Naive thymus-derived CD4-positive, alpha-beta T cell (primary cell): ENCODE measurements at regions not wholly inside any gene's neighbourhood (a gene's known extent, or its start where the extent isn't known, plus 50 kb on each side); places are given as distances from the start of the nearest gene placed in this dataset.

Experiments
- ATAC-seq: fragments of 150-1000 bp; cut with Tn5 transposase; 2 replicates; pipeline ENCODE4 v1.10.0; 2021; ENCODE audit warnings: mild to moderate bottlenecking, moderate library complexity
- CTCF ChIA-PET: fragments of 350-600 bp; sonication (Branson Sonifier 250); formaldehyde crosslinking; loops from one replicate; lab custom pipeline; 2021; ENCODE audit warnings: antibody characterized with exemption; lab: Charles Lee
- POLR2A ChIA-PET: fragments of 350-600 bp; sonication (Branson Sonifier 250); formaldehyde crosslinking; loops from one replicate; lab custom pipeline; 2021; ENCODE audit warnings: antibody characterized with exemption, inconsistent platforms; lab: Charles Lee
- DNase-seq, 9 donors: peaks; one replicate each; pipeline versions ENCODE4 v3.0.0 to v3.0.0-alpha.2; 2020 to 2022; ENCODE audit warnings: mixed read lengths in 1 of 9
- H3K27ac ChIP-seq: one replicate; pipeline ENCODE4 v1.7.0; 2013; ENCODE audit warnings: mild to moderate bottlenecking, low read depth, low read length, moderate library complexity
- H3K27me3 ChIP-seq, 2 donors: one replicate each; pipeline ENCODE4 v1.7.0; 2013; ENCODE audit warnings: low read length in 2 of 2, mild to moderate bottlenecking in 2 of 2, moderate library complexity in 2 of 2; ENCODE audit not compliant: control insufficient read depth in 2 of 2, insufficient read depth in 2 of 2
- H3K36me3 ChIP-seq, 3 experiments: 1 replicate in 2 of 3; 2 replicates in 1 of 3; pipeline ENCODE4 v1.7.0; 2013; ENCODE audit warnings: low read length in 3 of 3, mild to moderate bottlenecking in 3 of 3, moderate library complexity in 1 of 3; ENCODE audit not compliant: insufficient read depth in 3 of 3, control insufficient read depth in 2 of 3
- H3K4me1 ChIP-seq, 2 donors: one replicate each; pipeline ENCODE4 v1.7.0; 2013; ENCODE audit warnings: low read length in 2 of 2, mild to moderate bottlenecking in 2 of 2, moderate library complexity in 1 of 2; ENCODE audit not compliant: control insufficient read depth in 2 of 2, insufficient read depth in 2 of 2
- H3K4me3 ChIP-seq: 2 replicates; pipeline ENCODE4 v1.7.0; 2013; ENCODE audit warnings: mild to moderate bottlenecking, low read length
- H3K9me3 ChIP-seq, 3 experiments: 1 replicate in 2 of 3; 2 replicates in 1 of 3; pipeline ENCODE4 v1.7.0; 2013; ENCODE audit warnings: low read length in 3 of 3; ENCODE audit not compliant: control insufficient read depth in 2 of 3
- H3K27ac Mint-ChIP-seq, 9 donors: one replicate each; pipeline ENCODE4 v1.8.0; 2020 to 2022; ENCODE audit warnings: mixed read lengths in 9 of 9, mild to moderate bottlenecking in 8 of 9, moderate library complexity in 5 of 9, inconsistent platforms in 2 of 9
- H3K27me3 Mint-ChIP-seq, 5 donors: one replicate each; pipeline ENCODE4 v1.8.0; 2021 to 2022; ENCODE audit warnings: mixed read lengths in 5 of 5, mild to moderate bottlenecking in 1 of 5
- H3K36me3 Mint-ChIP-seq, 5 donors: one replicate each; pipeline ENCODE4 v1.8.0; 2020 to 2022; ENCODE audit warnings: mixed read lengths in 5 of 5, mild to moderate bottlenecking in 3 of 5, inconsistent platforms in 1 of 5
- H3K4me1 Mint-ChIP-seq, 7 donors: one replicate each; pipeline ENCODE4 v1.8.0; 2020 to 2022; ENCODE audit warnings: mixed read lengths in 7 of 7, mild to moderate bottlenecking in 3 of 7, inconsistent platforms in 1 of 7
- H3K4me3 Mint-ChIP-seq, 10 donors: one replicate each; pipeline ENCODE4 v1.8.0; 2020 to 2022; ENCODE audit warnings: mild to moderate bottlenecking in 10 of 10, mixed read lengths in 10 of 10, moderate library complexity in 6 of 10, inconsistent platforms in 2 of 10
- H3K9me3 Mint-ChIP-seq, 11 donors: one replicate each; pipeline ENCODE4 v1.8.0; 2020 to 2022; ENCODE audit warnings: mixed read lengths in 11 of 11, mild to moderate bottlenecking in 4 of 11, inconsistent platforms in 1 of 11, moderate library complexity in 1 of 11
- intact Hi-C, 2 donors: fragments of 100-400 bp; cut with micrococcal nuclease; formaldehyde crosslinking; loops; one replicate each; pipeline ENCODE4 v1.15.1; 2023

GRCh38 chr2:181285116-181285515 is 172.1 kb upstream of the ITGA4 start:
- Histone ChIP-seq H3K36me3 (no peaks in the 10 kb centered on the region), H3K4me3 (no peak overlapping the region), H3K27me3 (no peaks in the 10 kb centered on the region), H3K4me1 (peaks cover 16 to 20% of the 10 kb centered on the region in 2 donors), H3K9me3 (no peaks in the 10 kb centered on the region), H3K27ac (no peak overlapping the region)
- Mint-ChIP-seq H3K9me3 (peaks cover 0 to 30% (median 3%) of the 10 kb centered on the region in 11 donors), H3K4me3 (no peak overlapping the region), H3K36me3 (peaks cover 0 to 44% (median 8%) of the 10 kb centered on the region in 5 donors), H3K27me3 (no peaks in the 10 kb centered on the region), H3K27ac (peak overlapping the region in 7 of 9 donors; percentile 19 to 81 (median 52)), H3K4me1 (peaks cover 20 to 72% (median 59%) of the 10 kb centered on the region in 7 donors)
- intact Hi-C loops: no loop called here
- DNase-seq (no peak), ATAC-seq (no peak)
- POLR2A ChIA-PET: interaction anchor here (0.6 to 1.1 kb wide), 3 partner anchors 19 to 172 kb away, joined by 3 to 4 read pairs (median 3); partner anchors contain the start of gene ITGA4
- CTCF ChIA-PET: interaction anchor here (0.6 to 1.4 kb wide), 5 partner anchors 10 to 162 kb away, joined by 3 to 4 read pairs (median 3); no protein-coding TSS in a partner anchor

DNA sequence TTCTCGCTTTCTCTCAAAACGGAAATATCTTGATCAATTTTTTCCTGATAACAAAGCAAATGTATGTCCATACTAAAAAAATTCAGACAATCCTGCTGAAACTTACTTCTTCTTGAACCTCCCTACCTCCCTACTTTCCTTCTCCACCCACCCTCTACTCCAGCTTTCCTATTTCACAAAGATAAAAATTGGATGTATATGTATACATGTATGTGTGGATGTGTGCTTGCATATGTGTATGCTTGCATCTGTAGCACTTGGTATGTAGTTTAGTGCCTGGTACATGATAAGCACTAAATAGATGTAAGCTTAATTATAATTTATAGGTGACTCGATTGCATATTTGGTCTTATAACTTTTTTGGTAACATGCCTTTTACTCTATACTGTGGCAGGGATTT is 167.5 kb upstream of the ITGA4 start:
- intact Hi-C loops: loop anchor here in 1 of 2 donors (1.0 kb wide), 2 partner anchors 8 to 9 kb away; no protein-coding TSS in a partner anchor
- ChIA-PET CTCF (interaction anchor here (0.5 kb wide), 1 partner anchor 181 kb away, joined by 3 read pairs; no protein-coding TSS in a partner anchor), POLR2A (no interaction called here)
- ATAC-seq: no peak
- no peak for DNase-seq
- Histone ChIP-seq H3K27me3 (no peaks in the 10 kb centered on the region), H3K4me1 (no peaks in the 10 kb centered on the region), H3K36me3 (no peaks in the 10 kb centered on the region), H3K27ac (no peak overlapping the region), H3K4me3 (no peak overlapping the region), H3K9me3 (no peaks in the 10 kb centered on the region)
- Mint-ChIP-seq H3K27me3 (no peaks in the 10 kb centered on the region), H3K36me3 (peaks cover under 1 to 43% (median 14%) of the 10 kb centered on the region in 5 donors), H3K4me3 (no peak overlapping the region), H3K4me1 (peaks cover 5 to 45% (median 21%) of the 10 kb centered on the region in 7 donors), H3K27ac (peak overlapping the region in 3 of 9 donors; percentile 2 to 35 (median 31)), H3K9me3 (peaks cover 0 to 25% (median 3%) of the 10 kb centered on the region in 11 donors)

GRCh38 chr2:181290182-181290581 is 167.0 kb upstream of the ITGA4 start:
- H3K27ac ChIP-seq: no peak overlapping the region
- no peaks in the 10 kb centered on the region for H3K4me1 ChIP-seq
- no peaks in the 10 kb centered on the region for H3K36me3 ChIP-seq
- H3K27me3 Mint-ChIP-seq: no peaks in the 10 kb centered on the region
- peaks cover 0 to 4% (median 0%) of the 10 kb centered on the region in 3 experiments for H3K9me3 ChIP-seq
- no peak overlapping the region for H3K4me3 ChIP-seq
- DNase-seq: no peak
- no peak for ATAC-seq
- peaks cover 0 to 28% (median 3%) of the 10 kb centered on the region in 11 donors for H3K9me3 Mint-ChIP-seq
- CTCF ChIA-PET: interaction anchor here (0.5 kb wide), 1 partner anchor 180 kb away, joined by 3 read pairs; no protein-coding TSS in a partner anchor
- H3K4me1 Mint-ChIP-seq: peaks cover 5 to 40% (median 17%) of the 10 kb centered on the region in 7 donors
- no peaks in the 10 kb centered on the region for H3K27me3 ChIP-seq
- H3K36me3 Mint-ChIP-seq: peaks cover under 1 to 43% (median 14%) of the 10 kb centered on the region in 5 donors
- POLR2A ChIA-PET: no interaction called here
- no peak overlapping the region for H3K4me3 Mint-ChIP-seq
- peak overlapping the region in 1 of 9 donors; percentile 31 for H3K27ac Mint-ChIP-seq
- intact Hi-C loops: loop anchor here in 1 of 2 donors (1.0 kb wide), 2 partner anchors 8 to 9 kb away; no protein-coding TSS in a partner anchor

DNA sequence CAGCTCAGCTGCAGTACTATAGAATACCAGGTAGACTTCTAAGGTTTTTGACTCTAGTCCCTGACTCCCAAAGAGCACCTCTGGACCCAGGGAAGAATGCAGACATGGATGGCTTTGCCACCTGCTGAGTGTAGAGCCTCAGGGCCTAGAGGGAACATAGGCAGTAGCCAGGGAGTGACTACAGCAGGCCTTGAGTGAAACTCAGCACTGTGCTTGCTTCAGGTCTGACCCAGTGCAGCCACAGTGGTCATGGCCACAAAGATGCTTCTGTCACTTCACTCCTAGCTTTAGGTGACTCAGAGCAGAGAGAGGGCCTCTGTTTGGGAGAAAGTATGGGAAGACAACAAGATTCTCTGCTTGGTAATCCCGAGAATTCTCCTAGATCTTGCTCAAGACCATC is 162.2 kb upstream of the ITGA4 start:
- intact Hi-C loops: no loop called here
- no peak overlapping the region for H3K4me3 Mint-ChIP-seq
- H3K36me3 ChIP-seq: no peaks in the 10 kb centered on the region
- no peaks in the 10 kb centered on the region for H3K4me1 ChIP-seq
- ChIA-PET CTCF (interaction anchor here (1.2 kb wide), 1 partner anchor 23 kb away, joined by 3 read pairs; no protein-coding TSS in a partner anchor), POLR2A (no interaction called here)
- H3K4me1 Mint-ChIP-seq: peaks cover 5 to 23% (median 11%) of the 10 kb centered on the region in 7 donors
- H3K4me3 ChIP-seq: no peak overlapping the region
- peaks cover 11 to 49% (median 28%) of the 10 kb centered on the region in 11 donors for H3K9me3 Mint-ChIP-seq
- H3K27me3 ChIP-seq: no peaks in the 10 kb centered on the region
- no peak for DNase-seq
- ATAC-seq: no peak
- peak overlapping the region in 1 of 9 donors; percentile 11 for H3K27ac Mint-ChIP-seq
- peaks cover 0 to 14% (median 0%) of the 10 kb centered on the region in 3 experiments for H3K9me3 ChIP-seq
- H3K27me3 Mint-ChIP-seq: no peaks in the 10 kb centered on the region
- H3K27ac ChIP-seq: no peak overlapping the region
- peaks cover 27 to 60% (median 40%) of the 10 kb centered on the region in 5 donors for H3K36me3 Mint-ChIP-seq

DNA sequence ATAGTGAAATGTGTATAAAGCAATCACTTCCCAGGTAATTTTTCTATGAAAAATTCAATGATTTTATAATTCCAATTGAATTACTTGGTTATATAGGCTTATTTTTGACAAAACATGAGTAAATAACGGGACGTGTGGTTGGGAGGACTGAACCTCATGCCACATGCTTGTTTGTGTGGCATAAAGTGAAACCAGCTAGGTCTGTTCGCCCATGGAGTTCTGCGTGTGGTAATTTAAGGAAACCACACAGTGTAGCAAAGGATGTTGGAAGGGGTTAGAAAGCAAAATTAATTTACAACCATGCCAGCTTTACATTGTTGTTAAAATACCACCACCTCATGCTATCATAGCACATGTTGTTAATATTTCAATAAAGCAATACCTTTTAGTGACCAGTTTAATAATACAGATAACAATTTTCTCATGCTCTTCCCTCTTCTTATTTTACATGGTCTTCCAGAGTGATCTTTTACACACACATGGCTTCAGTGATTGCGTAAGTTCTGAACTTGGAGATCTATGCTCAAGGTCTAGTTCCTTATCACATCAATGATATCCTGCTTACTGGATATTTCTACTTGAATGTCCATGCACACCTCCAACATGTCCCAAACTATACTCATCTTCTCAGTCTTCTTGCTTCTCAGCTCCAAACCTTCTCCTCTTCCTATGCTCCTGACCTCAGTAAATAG is 156.4 kb upstream of the ITGA4 start:
- H3K27me3 ChIP-seq: no peaks in the 10 kb centered on the region
- peaks cover 0 to 5% (median 0%) of the 10 kb centered on the region in 3 experiments for H3K9me3 ChIP-seq
- ChIA-PET CTCF (interaction anchor here (0.6 to 5.4 kb wide), 5 partner anchors 9 to 196 kb away, joined by 3 to 35 read pairs (median 4); no protein-coding TSS in a partner anchor), POLR2A (interaction anchor here (0.6 to 3.2 kb wide), 18 partner anchors 9 to 189 kb away, joined by 3 to 14 read pairs (median 3); partner anchors contain the start of gene ITGA4)
- peaks cover 37 to 43% of the 10 kb centered on the region in 2 donors for H3K4me1 ChIP-seq
- H3K4me1 Mint-ChIP-seq: peaks cover 36 to 61% (median 57%) of the 10 kb centered on the region in 7 donors
- ATAC-seq: peak; percentile 89
- intact Hi-C loops: loop anchor here (1.0 to 10.0 kb wide), 5 partner anchors 9 to 592 kb away; partner anchors contain the start of genes ITPRID2 (in 1 of the 2) and UBE2E3 (in 1 of the 2)
- peaks cover 21 to 35% (median 22%) of the 10 kb centered on the region in 5 donors for H3K36me3 Mint-ChIP-seq
- H3K4me3 Mint-ChIP-seq: peak overlapping the region; percentile 25 to 81 (median 68)
- DNase-seq: peak in 7 of 9 donors; percentile 51 to 79 (median 66)
- peak overlapping the region; percentile 88 to 97 (median 92) for H3K27ac Mint-ChIP-seq
- peak overlapping the region; percentile 8 for H3K4me3 ChIP-seq
- H3K9me3 Mint-ChIP-seq: peaks cover 9 to 37% (median 21%) of the 10 kb centered on the region in 11 donors
- no peaks in the 10 kb centered on the region for H3K36me3 ChIP-seq
- peak overlapping the region; percentile 47 for H3K27ac ChIP-seq
- no peaks in the 10 kb centered on the region for H3K27me3 Mint-ChIP-seq
